ENCODE measurements at regions not wholly inside any gene's neighbourhood (a gene's known extent, or its start where the extent isn't known, plus 50 kb on each side); places are given as distances from the start of the nearest gene placed in this dataset.

GRCh38 chr18:10142496-10143160 is 228.8 kb downstream of the VAPA start:
- H3K27ac ChIP-seq: peak overlapping the region; percentile 33 to 37
- peak overlapping the region; percentile 33 for H3K4me3 ChIP-seq
- no peak for DNase-seq (ENCODE audit: low spot score)
- no peak for TF ChIP-seq CTCF (IDR thresholded peaks at IDR 0.05)

- no peak overlapping the region for H3K27ac ChIP-seq
- TF ChIP-seq CTCF (IDR thresholded peaks at IDR 0.05): no peak
These were observed 229.8 kb downstream of the VAPA start for GRCh38 chr18:10143596-10143995.

GRCh38 chr18:10145546-10145945 is 231.7 kb downstream of the VAPA start:
- no peak for TF ChIP-seq CTCF (IDR thresholded peaks at IDR 0.05)

More at GRCh38 chr18:10143596-10143995, 229.8 kb downstream of the VAPA start:
- H3K4me3 ChIP-seq: no peak overlapping the region
- DNase-seq (ENCODE audit: low spot score): no peak

GRCh38 chr18:10147226-10147625 is 233.4 kb downstream of the VAPA start:
- no peak for TF ChIP-seq CTCF (IDR thresholded peaks at IDR 0.05)
- no peak overlapping the region for H3K27ac ChIP-seq
- H3K4me3 ChIP-seq: no peak overlapping the region
- DNase-seq (ENCODE audit: low spot score): no peak

More at GRCh38 chr18:10145546-10145945, 231.7 kb downstream of the VAPA start:
- no peak for DNase-seq (ENCODE audit: low spot score)
- Histone ChIP-seq H3K4me3 (no peak overlapping the region), H3K27ac (no peak overlapping the region)

- no peak for TF ChIP-seq CTCF (IDR thresholded peaks at IDR 0.05)
These were observed 233.9 kb downstream of the VAPA start for GRCh38 chr18:10147752-10148151.

GRCh38 chr18:10148189-10148929 is 234.5 kb downstream of the VAPA start:
- DNase-seq (ENCODE audit: low spot score): no peak
- no peak overlapping the region for H3K27ac ChIP-seq
- no peak for TF ChIP-seq CTCF (IDR thresholded peaks at IDR 0.05)
- no peak overlapping the region for H3K4me3 ChIP-seq

More at GRCh38 chr18:10147752-10148151, 233.9 kb downstream of the VAPA start:
- no peak overlapping the region for H3K4me3 ChIP-seq
- no peak for DNase-seq (ENCODE audit: low spot score)
- H3K27ac ChIP-seq: no peak overlapping the region
